Activated T-cell treated with anti-CD3 and anti-CD28 coated beads for 4 hours (primary cell): ENCODE measurements at regions not wholly inside any gene's neighbourhood (a gene's known extent, or its start where the extent isn't known, plus 50 kb on each side); places are given as distances from the start of the nearest gene placed in this dataset.
"Not testable (repeated sequence)": the region's sequence is repeated elsewhere in the genome, so short reads cannot be mapped to it uniquely, and the experiment has no call there.

Source experiments
- DNase-seq: peaks from one replicate; pipeline ENCODE4 v3.0.0-alpha.2; 2020

DNA sequence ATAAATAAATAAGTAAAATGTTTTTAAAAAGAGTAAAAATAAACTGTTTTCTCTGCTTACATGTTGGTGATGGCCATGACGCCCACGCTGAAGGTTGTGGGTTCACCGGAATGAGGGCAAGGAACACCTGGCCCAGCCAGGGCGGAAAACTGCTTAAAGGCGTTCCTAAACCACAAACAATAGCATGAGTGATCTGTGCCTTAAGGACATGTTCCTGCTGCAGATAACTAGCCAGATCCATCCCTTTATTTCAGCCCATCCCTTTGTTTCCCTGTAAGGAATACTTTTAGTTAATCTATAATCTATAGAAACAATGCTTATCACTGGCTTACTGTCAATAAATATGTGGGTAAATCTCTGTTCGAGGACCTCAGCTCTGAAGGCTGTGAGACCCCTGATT lies 63.3 kb upstream of the CEP78 start:
- DNase-seq: not testable (repeated sequence)

DNA sequence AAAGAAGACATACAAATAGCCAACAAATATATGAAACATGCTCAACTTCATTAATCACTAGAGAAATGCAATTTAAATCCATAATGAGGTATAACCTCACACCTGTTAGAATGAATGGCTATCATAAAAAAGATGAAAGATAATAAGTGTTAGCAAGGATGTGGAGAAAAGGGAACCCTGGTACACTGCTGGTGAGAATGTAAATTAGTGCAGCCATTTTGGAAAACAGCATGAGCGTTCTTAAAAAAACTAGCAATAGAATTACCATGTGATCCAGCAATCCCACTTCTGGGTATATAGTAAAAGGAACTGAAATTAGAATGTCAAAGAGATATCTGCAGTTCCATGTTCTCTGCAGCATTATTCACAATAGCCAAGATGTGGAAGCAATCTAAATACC lies 64.2 kb upstream of the CEP78 start:
- DNase-seq: no peak

DNA sequence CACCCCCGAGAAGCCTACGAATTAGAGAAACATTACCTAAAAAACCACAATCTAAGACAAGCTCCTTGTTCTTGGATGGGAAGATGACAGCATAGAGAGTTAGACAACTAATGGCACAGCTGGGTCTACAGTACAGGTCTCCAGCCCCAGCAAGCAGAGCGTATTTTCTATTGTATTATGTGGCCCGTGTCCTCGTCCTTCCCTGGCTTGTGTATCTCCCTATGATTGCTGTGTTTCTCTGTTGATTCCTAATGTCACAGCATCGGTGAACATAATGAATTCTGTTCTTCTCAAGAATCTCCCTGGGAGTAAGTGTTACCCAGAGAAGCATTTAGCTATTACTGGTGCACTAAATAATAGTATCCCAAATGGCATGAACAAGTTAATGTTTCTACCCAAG lies 66.8 kb upstream of the CEP78 start:
- no peak for DNase-seq

DNA sequence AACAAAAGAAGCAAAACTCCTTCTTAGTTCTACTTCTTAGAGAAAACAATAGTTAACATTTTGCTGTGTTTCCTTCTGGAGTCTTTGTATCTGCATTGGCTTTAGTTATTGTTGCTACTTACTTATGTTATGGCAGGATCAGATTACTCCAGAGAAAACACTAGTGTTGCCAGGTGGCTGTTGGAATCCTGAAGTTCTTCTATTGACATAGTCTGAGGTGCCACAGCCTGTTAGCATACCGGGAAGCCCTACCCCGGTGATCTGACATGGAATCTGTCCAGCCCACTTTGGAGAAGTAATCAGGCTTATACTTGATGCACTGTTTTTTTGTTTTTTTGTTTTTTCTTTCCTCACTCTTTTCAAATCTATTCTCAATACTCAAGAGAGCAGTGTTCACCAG lies 68.5 kb upstream of the CEP78 start:
- no peak for DNase-seq

DNA sequence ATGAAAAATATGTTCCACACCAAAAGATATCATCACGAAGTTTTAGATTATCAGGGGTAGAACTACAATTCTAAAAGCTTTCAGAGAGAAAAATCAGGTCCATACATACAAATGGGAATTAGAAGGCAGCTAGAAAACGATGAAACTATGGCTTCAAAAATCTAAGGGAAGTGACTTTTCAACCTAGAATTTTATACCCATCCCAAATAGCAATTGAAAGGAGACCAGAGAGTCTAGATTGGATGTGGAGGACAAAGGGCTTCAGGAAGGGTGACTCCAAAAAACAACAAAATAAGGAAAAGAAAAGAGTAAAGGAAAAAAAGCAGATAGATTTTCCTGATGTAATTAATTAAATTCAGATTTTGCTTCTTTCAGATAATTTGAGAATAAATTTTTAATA lies 72.0 kb upstream of the CEP78 start:
- no peak for DNase-seq

DNA sequence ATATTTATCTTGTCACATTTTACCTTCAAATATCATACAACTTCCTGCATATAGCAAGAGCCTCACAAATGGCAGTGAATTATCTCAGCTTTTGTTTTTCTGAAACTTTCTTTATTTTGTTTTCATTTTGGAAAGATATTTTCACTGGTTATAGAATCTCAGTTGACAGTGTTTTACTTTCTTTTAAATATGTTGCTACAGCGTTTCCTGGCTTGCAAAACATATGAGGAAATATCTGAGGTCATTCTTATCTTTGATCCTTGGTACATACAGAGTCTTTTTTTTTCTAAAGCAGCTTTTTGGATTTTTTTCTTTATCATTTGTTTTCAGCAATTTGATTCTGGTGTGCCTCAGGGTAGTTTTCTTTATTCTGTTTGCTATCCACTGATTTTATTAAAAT lies 77.6 kb upstream of the CEP78 start:
- no peak for DNase-seq

DNA sequence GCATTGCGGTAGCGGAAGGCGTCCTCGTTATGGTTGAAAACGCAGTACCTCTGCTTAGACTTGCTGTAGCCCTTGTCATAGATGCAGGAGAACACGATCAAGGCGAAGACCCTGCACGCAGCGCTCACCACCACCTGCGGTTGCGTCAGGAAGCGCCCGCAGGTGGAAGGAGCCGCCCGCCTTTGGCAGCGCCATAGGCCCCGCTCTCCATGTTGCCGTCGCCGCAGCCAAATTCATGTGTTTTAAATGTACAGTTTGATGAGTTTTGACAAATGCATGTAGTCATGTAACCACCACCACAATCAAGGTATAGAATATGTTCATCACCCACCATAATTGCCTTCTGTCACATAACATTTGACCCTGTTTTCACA lies 84.9 kb upstream of the CEP78 start:
- DNase-seq: no peak

DNA sequence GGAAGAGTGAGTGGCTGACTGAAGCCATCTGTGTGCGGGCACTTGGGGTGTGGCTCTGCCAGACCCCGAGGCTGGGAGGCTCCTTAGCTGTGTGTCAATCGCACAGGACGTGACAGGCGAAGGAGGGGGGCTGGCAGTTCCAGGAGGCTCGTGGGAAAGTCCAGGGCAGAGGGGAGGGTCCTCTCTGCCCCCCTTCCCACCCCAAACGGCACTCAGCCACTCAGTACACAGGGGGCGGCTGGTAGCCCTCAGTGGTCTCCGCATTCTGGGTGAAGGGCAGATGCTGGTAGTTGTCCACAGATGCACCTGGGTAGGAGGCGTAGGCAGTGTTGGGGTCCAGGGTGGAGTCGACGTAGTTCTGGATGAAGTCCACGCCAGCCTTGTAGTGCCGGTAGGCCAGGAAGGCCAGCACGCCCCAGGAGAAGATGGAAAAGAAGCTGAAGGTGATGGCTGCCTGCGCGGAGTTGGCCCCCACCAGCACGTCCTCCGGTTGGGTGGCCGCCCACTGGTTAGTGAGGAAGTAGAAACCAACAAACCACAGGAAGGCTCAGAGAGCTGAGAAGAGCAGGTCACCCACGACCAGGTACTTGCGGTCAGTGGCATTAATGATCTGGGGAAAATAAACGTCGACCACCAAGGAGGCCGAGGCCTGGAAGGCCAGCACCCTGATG lies 85.4 kb upstream of the CEP78 start:
- DNase-seq: no peak

DNA sequence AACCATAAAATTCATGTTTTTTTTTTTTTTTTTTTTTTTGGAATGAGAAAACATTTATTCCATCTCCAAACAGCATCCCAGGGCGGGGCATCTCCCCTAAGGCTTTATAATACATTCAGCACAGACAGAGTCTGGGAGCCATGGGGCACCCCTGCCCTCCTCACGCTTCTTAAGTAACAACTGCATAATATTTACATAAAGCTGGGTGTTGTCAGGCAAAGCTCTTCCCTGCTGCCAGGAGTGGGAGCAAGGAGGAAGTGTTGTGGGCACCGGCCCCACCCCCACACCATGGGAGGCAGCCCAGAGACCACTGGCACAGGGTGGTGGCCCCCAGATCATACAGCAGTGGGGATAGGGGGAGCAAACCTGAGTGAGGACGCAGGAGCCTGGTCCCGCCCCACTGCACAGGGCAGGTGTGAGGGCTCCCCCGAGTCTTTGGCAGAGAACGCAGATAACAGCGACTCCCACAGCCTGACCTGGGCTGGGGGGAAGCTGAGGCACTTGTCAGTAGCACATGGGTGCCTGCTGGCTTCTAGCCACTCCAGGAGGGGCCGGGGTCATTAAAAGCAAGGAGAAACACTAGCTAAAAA lies 86.1 kb upstream of the CEP78 start:
- no peak for DNase-seq

DNA sequence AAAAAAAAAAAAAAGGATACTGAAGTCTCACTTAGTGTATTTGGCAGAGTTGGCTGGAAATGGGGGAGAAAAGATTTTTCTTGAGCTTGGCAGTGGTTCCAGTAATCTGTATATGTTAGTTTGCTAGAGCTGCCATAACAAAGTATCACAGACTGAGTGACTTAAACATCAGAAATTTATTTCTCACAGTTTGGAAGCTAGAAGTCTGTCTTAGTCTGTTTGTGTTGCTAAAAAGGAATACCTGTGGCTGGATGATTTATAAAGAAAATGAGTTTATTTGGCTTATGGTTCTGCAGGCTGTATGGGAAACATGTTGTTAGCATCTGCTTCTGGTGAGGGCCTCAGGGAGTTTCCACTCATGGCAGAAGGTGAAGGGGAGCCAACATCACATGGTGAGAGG lies 89.6 kb upstream of the CEP78 start:
- no peak for DNase-seq

DNA sequence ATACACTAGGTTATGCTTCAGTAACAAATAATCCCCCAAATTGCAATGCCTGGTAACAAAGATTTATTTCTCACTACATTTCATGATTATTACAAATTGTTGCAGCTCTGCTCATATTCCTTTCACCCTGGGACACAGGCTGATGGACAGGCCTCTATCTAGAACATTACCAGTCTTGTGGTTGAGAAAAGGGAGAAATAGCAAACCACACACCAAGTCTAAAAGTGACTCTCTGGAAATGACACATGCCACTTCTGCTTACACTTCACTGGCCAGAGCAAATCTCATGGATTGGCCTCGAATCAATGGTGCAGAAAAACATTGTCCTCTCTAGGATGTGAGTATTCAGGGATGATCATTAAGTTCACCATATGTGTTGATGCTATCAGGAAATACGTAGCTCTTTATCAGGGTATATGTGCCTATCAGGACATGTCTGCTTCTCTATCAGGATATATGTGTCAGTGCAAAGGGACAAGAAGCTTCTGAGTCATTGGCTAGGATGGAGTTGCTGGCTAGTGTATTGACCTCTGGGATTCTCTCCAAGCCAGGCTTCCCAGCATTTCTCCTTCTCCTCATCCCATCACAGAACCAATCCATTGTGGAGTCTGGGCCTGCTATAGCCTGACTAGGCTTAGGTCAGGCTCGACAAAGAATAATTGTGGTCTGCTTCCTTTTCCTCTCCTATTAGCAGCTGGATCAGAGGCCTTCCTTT lies 91.1 kb upstream of the CEP78 start:
- no peak for DNase-seq

DNA sequence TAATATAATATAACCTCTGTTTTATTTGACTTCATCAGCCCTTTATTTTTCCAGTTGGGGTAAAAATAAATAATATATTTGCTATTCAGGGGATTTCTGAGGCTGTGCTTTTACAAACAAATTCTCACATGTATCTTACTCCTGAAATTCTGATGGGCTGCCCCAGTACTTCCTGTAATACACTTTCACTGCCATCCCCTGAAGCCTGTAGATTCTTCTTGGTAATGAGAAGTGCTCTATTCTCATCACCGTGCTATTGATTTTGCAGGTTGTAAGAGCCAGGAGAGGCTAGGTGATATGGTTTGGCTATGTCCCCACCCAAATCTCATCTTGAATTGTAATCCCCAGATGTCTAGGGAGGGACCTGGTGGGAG lies 91.9 kb upstream of the CEP78 start:
- no peak for DNase-seq

DNA sequence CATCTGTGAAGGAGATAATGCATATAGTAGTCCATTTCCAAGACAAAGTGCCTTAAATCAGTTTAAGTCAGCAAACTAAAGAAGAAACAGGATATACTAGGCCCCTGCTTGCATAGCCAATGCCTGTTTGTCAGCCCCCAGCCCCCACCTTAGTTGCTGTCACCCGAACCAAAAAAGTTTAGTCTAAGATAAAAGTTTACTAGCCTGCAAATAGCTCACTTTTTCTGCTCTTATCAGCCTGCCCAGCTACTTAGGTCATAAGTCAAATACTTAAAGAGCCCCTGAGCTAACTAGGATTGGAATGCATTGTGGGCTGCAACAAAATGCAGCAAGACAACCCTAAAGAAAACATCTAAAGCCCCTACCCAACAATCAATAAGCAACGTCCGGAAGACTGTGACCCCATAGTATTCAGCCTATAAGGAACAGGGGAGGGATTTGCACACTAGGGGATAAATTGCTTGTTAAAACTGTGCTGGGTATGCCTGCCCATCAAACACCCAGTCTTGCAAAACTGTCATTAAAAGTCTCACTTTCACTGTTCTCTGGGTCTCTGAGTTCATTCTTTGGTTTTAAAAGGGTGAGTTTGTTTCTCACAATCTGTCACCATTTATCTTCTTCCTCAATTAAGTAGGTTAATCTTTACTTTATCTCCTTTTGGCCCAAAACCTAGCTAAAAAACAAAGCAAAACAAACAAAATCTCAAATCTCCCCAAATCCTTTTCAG lies 92.4 kb upstream of the CEP78 start:
- no peak for DNase-seq

DNA sequence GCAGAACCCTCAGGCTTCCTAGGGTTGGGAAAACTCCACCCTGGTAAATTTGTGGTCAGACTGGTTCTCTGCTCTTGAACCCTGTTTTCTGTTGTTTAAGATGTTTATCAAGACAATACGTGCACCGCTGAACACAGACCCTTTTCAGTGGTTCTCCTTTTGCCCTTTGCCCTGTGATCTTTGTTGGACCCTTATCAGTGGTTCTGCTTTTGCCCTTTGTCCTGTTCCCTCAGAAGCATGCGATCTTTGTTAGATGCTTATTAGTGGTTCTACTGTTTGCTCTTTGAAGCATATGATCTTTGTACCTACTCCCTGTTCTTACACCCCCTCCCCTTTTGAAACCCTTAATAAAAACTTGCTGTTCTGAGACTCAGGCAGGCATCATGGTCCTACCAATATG lies 93.6 kb upstream of the CEP78 start:
- DNase-seq: not testable (repeated sequence)

DNA sequence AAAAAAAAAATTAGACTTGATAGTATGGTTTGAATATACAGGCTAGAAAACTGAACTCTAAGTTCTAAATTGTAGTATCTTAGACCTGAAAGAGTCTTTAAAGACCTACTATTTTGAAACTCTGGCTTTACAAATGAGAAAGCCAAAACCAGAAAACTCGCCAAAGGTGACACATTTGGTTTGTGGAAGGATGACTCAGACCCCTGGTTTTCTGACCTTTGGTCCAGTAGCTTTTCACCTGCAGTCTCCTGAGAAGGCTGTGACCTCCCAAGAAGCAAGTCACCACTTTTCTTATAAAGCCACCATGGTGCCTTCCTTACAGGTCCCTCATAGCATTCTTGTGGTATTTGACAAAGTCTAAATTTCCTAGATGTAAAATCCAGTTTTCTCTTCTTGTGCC lies 102.1 kb upstream of the CEP78 start:
- no peak for DNase-seq

DNA sequence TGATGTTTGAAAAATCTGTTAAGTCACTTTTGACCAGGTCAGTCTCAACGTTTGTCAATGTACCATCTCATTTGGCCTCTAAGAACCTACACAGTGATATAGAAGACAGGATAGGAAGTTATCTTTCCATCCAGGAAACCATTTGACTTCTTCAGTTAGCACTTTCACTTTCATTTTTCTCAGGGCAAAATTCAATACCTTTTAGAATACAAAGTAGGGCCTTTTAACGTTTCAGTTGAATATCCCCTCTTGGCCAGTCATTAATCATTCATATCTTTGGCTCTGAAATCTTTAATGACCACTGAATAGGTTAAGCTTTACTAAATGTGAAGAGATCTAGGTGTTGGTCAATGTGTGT lies 101.1 kb upstream of the GNAQ start:
- no peak for DNase-seq

DNA sequence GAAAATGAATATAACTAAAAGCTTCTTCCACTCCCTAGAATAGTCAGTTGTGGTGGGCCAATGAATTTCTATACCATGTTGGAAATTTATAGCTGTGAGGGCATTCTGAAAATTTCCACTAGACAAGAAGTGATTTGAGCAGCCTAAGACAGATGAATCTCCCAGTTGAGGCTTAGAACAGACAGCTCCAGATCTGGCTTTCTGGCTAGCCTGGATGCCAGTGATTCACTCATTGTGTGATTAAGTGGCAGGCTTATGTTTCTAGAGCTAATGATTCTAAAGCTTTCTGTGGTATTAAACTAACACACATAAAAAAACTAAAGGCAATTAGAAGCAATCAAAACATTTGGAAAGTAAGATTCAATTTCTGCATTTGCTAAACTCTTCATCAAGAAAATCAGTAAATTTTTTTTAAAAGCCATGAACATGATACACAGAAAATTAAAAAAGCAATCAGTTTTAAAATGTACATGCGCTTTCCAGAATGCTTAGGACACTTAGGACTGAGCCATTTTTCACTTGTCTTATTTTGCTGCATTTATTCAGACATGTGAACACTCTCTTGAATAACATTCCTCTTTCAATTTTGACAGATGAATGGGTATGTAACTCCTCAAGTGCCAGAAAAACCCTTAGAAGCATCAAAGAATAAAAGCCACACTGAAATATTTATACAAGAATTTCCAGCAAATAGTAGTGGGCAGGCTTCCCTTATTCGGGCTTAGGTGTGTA lies 100.5 kb upstream of the GNAQ start:
- DNase-seq: no peak

DNA sequence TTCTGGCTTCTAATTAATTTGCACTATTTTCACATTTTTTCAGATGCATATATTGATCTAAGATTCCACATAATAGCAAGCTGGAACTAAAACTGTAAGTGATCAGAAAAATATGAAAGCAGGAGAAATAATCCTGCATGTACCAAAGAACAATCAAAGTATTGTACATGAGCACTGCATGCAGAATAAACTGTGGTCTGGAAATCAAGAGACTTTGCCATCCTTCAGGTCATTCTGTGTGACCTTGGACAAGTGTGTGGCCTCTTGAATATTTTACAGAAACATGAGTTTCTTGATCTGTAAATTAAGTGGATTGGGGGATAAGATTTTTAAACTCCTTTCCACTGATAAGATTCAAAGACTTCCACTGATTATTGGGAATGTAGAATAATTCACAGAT lies 99.2 kb upstream of the GNAQ start:
- no peak for DNase-seq

DNA sequence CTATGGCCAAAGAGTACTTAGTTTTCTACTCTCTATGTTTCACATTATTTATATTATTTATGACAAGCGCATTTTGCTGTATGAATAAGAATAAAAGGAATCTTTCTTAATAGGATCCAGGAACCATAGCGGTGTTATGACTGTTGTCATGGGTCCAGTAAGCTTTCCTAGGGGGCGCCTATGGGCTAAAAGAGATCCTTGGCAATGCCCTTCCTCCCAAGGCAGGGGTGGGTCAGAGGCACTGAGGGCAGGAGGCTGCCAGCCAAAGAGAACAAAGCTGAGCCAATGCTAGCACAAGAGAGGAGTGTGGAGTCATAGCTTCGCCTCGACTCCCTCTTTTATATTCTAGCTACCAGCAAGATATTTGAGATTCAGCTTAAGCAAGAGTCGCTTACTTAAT lies 98.4 kb upstream of the GNAQ start:
- DNase-seq: no peak

DNA sequence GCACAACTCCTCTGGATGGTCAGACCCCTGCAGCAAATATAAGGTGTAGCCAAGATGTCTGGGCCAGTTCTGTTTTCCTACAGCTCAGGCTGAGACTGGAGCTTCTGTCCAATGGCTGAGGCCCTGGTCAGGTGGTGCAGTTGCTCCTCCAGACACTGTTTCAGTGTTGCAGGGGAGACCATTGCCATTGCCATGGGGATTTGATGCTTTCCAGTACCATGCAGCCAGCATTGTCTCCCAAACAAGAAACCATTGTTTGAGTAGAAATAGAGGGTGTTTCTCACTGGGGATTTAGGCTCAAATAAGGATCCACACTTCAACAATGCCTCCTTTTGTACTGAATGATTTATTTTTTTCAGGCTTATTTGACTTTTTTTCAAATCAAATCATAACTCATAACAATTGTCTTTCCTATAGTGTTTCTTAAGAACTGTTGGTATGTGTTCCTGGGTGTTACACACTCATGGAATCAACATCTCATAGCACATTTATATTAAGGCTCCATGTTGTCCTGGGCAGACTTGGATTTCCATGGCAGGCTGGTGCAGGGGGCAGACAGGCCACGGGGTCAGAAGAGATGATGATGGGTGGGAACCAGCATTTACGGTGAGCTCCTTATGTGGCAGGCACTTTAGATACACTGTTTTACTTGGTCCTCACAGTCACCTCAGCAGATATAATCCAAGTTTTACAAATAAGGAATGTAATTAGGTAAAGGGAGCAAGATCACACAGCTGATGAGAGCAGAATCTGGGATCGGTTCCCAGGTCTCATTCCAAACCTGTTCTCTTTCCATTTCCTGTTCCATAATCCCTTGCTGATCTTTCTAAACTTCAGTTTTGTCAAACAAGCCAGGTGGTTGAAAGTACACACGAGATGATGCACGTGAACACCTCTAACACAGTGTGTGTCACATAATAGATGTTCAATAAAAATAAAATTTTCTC lies 95.9 kb upstream of the GNAQ start:
- DNase-seq: no peak

DNA sequence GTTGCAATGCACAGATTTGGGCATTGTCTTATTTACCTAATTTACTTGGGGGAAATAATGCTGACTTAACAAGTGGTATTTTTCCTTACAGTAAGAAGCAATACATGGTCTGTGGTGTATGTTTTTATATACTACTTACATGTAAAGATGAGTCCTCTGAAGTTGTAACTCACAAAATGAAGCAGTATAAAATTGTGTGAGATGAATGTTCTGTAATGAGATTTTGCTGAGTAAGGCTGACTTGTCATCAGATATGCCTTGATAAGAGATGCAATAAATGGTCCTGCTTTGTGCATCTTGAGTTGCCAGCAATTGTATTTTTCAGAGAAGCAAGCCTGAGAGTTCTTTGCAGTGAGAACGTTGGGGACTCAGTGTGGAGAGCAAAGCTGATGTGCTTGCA lies 92.2 kb upstream of the GNAQ start:
- no peak for DNase-seq

DNA sequence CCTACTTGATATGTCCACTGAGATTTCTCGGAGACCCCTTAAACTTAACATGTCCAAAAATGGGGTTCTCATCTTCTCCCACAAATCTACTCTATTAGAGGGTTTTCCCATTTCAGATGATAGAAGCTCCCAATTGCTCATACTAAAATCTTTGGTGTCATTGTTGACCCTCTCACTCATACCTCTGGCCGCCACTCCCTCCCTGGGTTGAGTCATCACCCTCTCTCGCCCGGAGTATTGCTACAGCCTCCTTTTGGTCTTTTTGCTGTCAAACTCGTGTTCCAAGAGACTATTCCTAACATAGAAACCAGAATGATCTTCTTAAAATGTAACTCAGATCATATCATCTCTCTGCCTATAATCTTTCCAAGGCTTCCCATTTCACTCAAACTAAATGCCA lies 91.0 kb upstream of the GNAQ start:
- DNase-seq: no peak
